Hepatocyte (in vitro differentiated cells): ENCODE measurements at regions not wholly inside any gene's neighbourhood (a gene's known extent, or its start where the extent isn't known, plus 50 kb on each side); places are given as distances from the start of the nearest gene placed in this dataset.

Experiments
- DNase-seq: peaks from one replicate; pipeline ENCODE4 v3.0.0-alpha.2; 2016; ENCODE audit warnings: low spot score
- H2AFZ ChIP-seq: fragments of 200-600 bp; sonication (generic); 2 replicates; pipeline ENCODE4 v1.6.0; 2016; ENCODE audit warnings: antibody characterized with exemption, mild to moderate bottlenecking
- H3K27ac ChIP-seq: fragments of 200-600 bp; sonication (generic); 2 replicates; pipeline ENCODE4 v1.5.1; 2016; ENCODE audit warnings: mild to moderate bottlenecking
- H3K27me3 ChIP-seq: fragments of 200-600 bp; sonication (generic); 2 replicates; pipeline ENCODE4 v1.6.1; 2016
- H3K36me3 ChIP-seq: fragments of 200-600 bp; sonication (generic); replicated peaks from 2 replicates; pipeline ENCODE4 v1.5.1; 2016; ENCODE audit warnings: low read depth; ENCODE audit not compliant: insufficient read depth
- H3K4me1 ChIP-seq: fragments of 200-600 bp; sonication (generic); 2 replicates; pipeline ENCODE4 v1.5.1; 2016; ENCODE audit warnings: mild to moderate bottlenecking, moderate library complexity; ENCODE audit not compliant: insufficient read depth
- H3K4me2 ChIP-seq: fragments of 200-600 bp; sonication (generic); 2 replicates; pipeline ENCODE4 v1.6.0; 2016
- H3K4me3 ChIP-seq: fragments of 200-600 bp; sonication (generic); 2 replicates; pipeline ENCODE4 v1.5.1; 2016; ENCODE audit warnings: mild to moderate bottlenecking
- H3K79me2 ChIP-seq: fragments of 200-600 bp; sonication (generic); 2 replicates; pipeline ENCODE4 v1.6.0; 2017; ENCODE audit warnings: mild to moderate bottlenecking
- H3K9me2 ChIP-seq: fragments of 200-600 bp; sonication (generic); replicated peaks from 2 replicates; pipeline ENCODE4 v1.6.0; 2017; ENCODE audit warnings: mild to moderate bottlenecking; ENCODE audit not compliant: insufficient read depth
- H3K9me3 ChIP-seq: fragments of 200-600 bp; sonication (generic); 2 replicates; pipeline ENCODE4 v1.5.1; 2016; ENCODE audit warnings: low read depth, mild to moderate bottlenecking
- H4K20me1 ChIP-seq: fragments of 200-600 bp; sonication (generic); 2 replicates; pipeline ENCODE4 v1.6.0; 2016; ENCODE audit warnings: mild to moderate bottlenecking; ENCODE audit not compliant: insufficient read depth, poor library complexity, severe bottlenecking
- CTCF ChIP-seq: fragments of 200-600 bp; sonication (generic); IDR thresholded peaks from 2 replicates; pipeline ENCODE4 v1.5.1; 2016; ENCODE audit warnings: antibody characterized with exemption, mild to moderate bottlenecking; ENCODE audit not compliant: poor library complexity
- EZH2 ChIP-seq: fragments of 200-600 bp; sonication (generic); IDR thresholded peaks from 2 replicates; pipeline ENCODE4 v1.6.1; 2016; ENCODE audit warnings: antibody characterized with exemption, mild to moderate bottlenecking, borderline replicate concordance
- EZH2phosphoT487 ChIP-seq: fragments of 200-600 bp; sonication (generic); IDR thresholded peaks from one replicate; pipeline ENCODE4 v1.6.1; 2018; ENCODE audit warnings: antibody characterized with exemption, mild to moderate bottlenecking, low read depth, moderate library complexity; ENCODE audit not compliant: unreplicated experiment, severe bottlenecking
- WGBS: methylation state at CpG from one replicate; pipeline ENCODE4 v1.1.6; 2016; ENCODE audit warnings: low lambda C conversion rate; ENCODE audit errors: missing lambda C conversion rate; 5-methylcytosine and 5-hydroxymethylcytosine counted together

- Histone ChIP-seq H3K4me2 (no peak overlapping the region), H3K4me1 (no peaks in the 10 kb centered on the region), H3K9me2 (no peaks in the 10 kb centered on the region), H3K27ac (no peak overlapping the region), H4K20me1 (no peaks in the 10 kb centered on the region), H3K36me3 (no peaks in the 10 kb centered on the region), H3K79me2 (no peaks in the 10 kb centered on the region), H3K27me3 (no peaks in the 10 kb centered on the region), H3K4me3 (no peak overlapping the region), H3K9me3 (no peaks in the 10 kb centered on the region), H2AFZ (no peak overlapping the region)
- DNase-seq: no peak
- TF ChIP-seq EZH2: no peak
- TF ChIP-seq EZH2phosphoT487: no peak
- no peak for TF ChIP-seq CTCF
- WGBS: 62% methylated on average over 5 of the region's 5 CpGs
These were observed 1599.7 kb downstream of the MRPL39 start for GRCh38 chr21:24007592-24007991.

- Histone ChIP-seq H3K36me3 (no peaks in the 10 kb centered on the region), H3K79me2 (no peaks in the 10 kb centered on the region), H4K20me1 (no peaks in the 10 kb centered on the region), H3K9me3 (no peaks in the 10 kb centered on the region), H3K4me2 (no peak overlapping the region), H3K27me3 (no peaks in the 10 kb centered on the region), H2AFZ (no peak overlapping the region), H3K4me3 (no peak overlapping the region), H3K27ac (no peak overlapping the region), H3K4me1 (no peaks in the 10 kb centered on the region), H3K9me2 (no peaks in the 10 kb centered on the region)
- no peak for TF ChIP-seq EZH2
- TF ChIP-seq EZH2phosphoT487: no peak
- TF ChIP-seq CTCF: no peak
- DNase-seq: no peak
These were observed 1620.3 kb downstream of the MRPL39 start for GRCh38 chr21:23986987-23987386.

GRCh38 chr21:23986214-23986613 lies 1621.1 kb downstream of the MRPL39 start:
- no peaks in the 10 kb centered on the region for H3K9me2 ChIP-seq
- TF ChIP-seq CTCF (no peak), EZH2 (no peak)
- H3K4me1 ChIP-seq: no peaks in the 10 kb centered on the region
- H2AFZ ChIP-seq: no peak overlapping the region
- no peak overlapping the region for H3K4me2 ChIP-seq
- H3K79me2 ChIP-seq: no peaks in the 10 kb centered on the region
- no peaks in the 10 kb centered on the region for H3K9me3 ChIP-seq
- 64% methylated on average over 2 of the region's 2 CpGs for WGBS
- H3K4me3 ChIP-seq: no peak overlapping the region
- H4K20me1 ChIP-seq: no peaks in the 10 kb centered on the region
- no peak for DNase-seq
- H3K27me3 ChIP-seq: no peaks in the 10 kb centered on the region
- no peaks in the 10 kb centered on the region for H3K36me3 ChIP-seq
- H3K27ac ChIP-seq: no peak overlapping the region

GRCh38 chr21:23982546-23982945 lies 1624.7 kb downstream of the MRPL39 start:
- Histone ChIP-seq H3K9me3 (no peaks in the 10 kb centered on the region), H4K20me1 (no peaks in the 10 kb centered on the region), H3K9me2 (no peaks in the 10 kb centered on the region), H3K4me1 (no peaks in the 10 kb centered on the region), H3K27ac (no peak overlapping the region), H3K36me3 (no peaks in the 10 kb centered on the region), H3K79me2 (no peaks in the 10 kb centered on the region), H3K4me2 (no peak overlapping the region), H3K4me3 (no peak overlapping the region), H2AFZ (no peak overlapping the region), H3K27me3 (no peaks in the 10 kb centered on the region)
- no peak for DNase-seq
- WGBS: 68% methylated on average over 4 of the region's 4 CpGs
- TF ChIP-seq CTCF (no peak), EZH2 (no peak), EZH2phosphoT487 (no peak)
